Ovary (tissue), 3 donors: ENCODE measurements at regions not wholly inside any gene's neighbourhood (a gene's known extent, or its start where the extent isn't known, plus 50 kb on each side); places are given as distances from the start of the nearest gene placed in this dataset.

Experiments used
- CTCF ChIP-seq, 3 donors: fragments of 450-650 bp in 2 of 3; fragments of 200-600 bp in 1 of 3; IDR thresholded peaks; one replicate each; pipeline versions ENCODE4 v1.5.1 to v1.8.0; 2016 to 2022; ENCODE audit warnings: antibody characterized with exemption in 3 of 3, mild to moderate bottlenecking in 1 of 3
- POLR2A ChIP-seq: fragments of 450-650 bp; IDR thresholded peaks from one replicate; pipeline ENCODE4 v1.6.1; 2017; ENCODE audit warnings: antibody characterized with exemption, mild to moderate bottlenecking, moderate library complexity
- donor health status: DM: no; HTN: no; CAD: no.

DNA sequence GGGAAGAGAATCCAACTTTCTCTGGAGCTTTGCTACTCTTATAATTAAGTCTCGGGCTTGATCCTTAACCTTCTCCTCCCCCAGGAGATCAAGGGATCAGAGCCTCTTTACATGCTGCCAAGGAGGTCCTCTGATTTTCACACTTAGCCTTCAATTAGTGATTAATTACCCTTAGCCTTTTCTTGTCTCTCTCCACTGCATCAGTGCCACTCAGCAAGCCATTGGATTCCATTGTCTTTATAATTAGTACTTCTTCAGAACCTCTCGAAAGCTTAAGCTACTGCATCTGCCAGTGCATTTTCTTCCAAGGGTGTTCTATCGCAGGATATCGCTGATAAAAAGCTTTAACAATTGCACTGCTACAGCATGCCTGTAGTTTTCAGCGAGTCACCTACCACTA, 477.0 kb upstream of the MEIS1 start:
- TF ChIP-seq CTCF (IDR thresholded peaks at IDR 0.05): no peak
- no peak for TF ChIP-seq POLR2A
